GM18867 (cell line): ENCODE measurements at regions not wholly inside any gene's neighbourhood (a gene's known extent, or its start where the extent isn't known, plus 50 kb on each side); places are given as distances from the start of the nearest gene placed in this dataset.

Experiments used
- ATAC-seq: cut with Tn5 transposase; IDR thresholded peaks from one replicate; pipeline ENCODE4 v1.9.1; 2021; ENCODE audit warnings: mild to moderate bottlenecking, moderate library complexity; ENCODE audit not compliant: unreplicated experiment

DNA sequence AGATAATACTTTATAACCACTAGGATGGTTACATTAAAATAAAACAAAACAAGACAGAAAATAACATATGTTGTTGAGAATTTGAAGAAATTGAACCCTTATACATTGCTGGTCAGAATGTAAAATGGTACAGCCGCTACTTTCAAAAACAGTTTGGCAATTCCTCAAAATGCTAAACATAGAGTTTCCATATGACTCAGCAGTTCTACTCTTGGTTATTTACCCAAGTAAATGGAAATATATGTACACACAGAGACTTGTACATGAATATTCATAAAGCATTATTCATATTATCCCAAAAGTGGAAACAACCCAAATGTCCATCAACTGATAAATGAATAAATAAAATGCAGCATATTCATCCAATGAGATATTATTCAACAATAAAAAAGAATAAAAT is 92.5 kb upstream of the LRATD1 start:
- no peak for ATAC-seq

DNA sequence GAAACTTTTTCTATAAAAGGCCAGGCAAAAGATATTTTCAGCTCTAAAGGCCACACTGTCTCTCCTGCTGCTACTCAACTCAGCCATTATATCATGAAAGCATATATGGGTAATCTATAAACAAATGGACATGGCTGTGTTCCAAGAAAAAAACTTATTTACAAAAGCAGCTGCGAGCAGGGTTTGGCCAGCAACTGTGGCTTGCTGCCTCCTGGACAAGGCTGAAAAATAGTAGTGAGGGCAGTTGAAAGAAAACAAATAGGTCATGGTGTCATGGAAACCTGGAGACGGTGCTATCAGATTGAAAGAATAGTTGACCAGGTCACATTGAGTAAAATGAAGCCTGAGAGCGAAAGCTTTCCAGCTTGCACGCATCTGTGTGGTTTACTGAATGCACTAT is 89.2 kb upstream of the LRATD1 start:
- no peak for ATAC-seq

DNA sequence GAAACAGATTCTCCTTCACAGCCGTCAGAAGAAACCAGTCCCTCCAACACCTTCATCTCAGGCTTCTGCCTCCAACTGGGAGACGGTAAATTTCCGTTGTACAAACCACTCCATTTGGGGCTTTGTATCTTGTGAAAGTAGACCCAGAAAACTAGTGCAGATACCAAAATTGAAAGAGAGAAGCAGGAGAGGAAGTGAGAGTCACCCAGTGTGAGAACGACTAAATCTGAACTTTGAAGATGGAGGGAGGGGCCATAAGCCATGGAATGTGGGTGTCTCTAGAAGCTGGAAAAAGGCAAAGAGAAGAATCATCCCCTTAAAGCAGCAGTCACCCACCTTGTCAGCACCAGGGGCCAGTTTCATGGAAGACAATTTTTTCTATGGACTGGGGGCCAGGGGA is 88.3 kb upstream of the LRATD1 start:
- ATAC-seq, result no peak

DNA sequence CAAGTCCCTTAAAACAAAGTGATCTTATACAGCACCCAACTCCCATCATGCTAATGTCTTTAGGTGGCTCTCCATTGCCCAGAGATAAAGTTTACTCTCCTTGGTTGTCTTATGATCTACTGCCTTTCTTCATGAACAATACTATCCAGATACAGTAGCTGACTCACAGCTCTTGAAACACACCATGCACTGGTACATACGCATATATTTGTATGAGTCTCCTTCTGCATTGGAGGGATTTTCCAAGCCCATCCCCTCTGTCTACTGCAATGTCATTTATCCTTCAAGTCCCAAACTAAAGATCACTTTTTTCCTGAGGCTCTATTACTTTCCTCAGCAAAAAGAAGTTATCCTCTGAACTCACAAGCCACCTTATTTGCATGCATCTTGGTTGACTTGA is 84.7 kb upstream of the LRATD1 start:
- ATAC-seq, result no peak

DNA sequence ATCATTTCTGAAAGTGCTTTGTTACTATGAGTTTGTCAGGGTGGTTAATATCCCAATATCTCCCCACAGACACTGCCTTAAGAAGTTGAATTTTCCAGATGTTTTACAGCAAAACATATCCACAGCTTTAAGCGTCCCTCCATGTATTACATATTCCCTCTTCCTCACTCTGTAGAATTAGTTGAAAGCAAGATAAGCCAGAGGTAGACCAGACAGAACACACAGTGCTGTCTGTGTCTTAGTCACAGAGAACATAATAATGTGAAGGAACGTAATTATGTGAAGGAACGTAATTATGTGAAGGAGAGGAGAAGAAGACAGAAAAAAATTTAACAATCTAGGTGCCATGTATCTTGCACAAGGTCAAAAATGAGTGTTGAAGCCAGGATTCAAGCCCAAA is 81.9 kb upstream of the LRATD1 start:
- ATAC-seq, result no peak

DNA sequence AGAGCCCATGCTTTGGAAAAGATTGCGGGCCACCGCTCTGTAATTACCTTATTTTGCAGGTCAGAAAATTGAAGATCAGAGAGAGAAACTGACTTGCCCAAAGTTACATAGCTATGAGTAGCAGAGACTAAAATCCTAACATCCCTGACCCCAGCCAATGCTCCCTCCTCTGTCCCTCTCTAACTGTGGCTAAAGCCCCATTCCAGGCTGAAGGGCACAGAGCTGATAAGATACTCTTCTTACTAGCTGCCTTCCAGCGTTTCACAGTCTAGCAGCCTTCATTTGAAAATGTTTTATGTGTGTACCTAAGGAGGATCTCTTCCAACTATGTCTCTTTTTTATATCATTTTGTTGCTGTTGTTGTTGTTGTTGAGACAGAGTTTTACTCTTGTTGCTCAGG is 81.4 kb upstream of the LRATD1 start:
- ATAC-seq, result no peak

DNA sequence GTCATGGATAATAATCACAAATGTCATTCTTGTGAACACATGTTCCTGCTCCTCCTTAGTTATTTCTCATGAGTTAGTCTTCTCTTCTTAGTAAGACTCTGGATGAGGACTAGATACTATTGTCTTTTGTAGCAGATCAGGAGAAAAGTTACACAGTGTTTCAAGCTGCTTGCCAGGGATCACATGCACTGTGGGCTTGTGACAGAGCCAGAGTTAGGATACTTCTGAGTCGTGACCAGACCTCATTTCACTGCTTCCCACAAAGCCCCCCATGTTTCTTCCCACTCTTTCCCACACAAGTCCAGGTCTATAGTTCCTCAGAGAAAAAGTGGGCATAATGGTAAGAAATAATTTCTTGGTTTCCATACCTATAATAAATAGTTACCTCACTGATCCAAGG is 80.2 kb upstream of the LRATD1 start:
- ATAC-seq, result no peak

DNA sequence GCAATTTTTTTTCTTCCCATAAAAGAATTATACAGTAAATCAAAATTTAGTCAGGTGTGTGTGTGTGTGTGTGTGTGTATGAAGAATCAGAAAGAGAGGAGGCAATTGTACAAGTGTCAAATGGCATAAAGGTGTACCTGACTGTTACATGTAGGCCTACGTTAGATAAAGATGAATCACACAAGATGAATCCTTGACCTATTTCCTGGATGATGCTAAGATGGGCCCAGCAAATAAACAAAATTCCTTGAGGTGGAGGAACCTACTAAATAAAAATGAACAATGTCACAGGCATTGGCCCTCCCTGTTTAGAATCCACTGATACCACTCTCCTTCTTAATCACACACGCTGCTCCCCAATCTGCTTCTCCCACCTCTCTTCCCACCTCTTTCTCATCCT is 79.7 kb upstream of the LRATD1 start:
- ATAC-seq, result no peak

DNA sequence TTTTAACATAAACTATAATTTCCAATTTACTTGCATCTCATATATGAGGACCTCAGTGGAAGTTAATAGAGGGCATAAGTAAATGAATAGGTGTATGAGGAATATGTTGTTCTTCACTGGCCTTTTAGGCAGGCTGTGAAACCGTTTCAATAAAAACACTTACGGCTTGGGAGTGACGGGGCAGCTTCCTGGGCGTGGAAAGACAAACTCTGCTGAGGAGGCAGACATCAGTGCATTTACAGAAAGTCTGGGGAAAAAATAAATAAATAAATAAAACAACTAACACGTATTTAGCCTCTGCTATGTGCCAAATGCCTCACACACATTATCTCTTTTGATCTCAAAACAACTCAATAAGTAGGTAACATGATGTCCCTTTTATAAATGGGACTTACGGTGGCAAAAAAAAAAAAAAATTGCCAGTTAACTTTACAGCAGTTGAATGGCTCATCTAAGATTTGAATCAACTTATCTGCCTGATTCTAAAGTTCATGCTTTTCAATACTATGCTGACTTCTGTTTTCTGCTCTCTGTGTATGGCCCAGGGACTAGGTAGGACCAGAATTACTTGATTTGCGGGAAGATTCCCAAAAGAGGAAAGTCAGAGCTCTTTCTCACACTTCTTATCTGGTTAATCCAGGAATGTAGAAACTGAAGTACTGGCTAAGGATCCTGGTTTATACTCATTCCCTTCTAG is 77.5 kb upstream of the LRATD1 start:
- no peak for ATAC-seq

DNA sequence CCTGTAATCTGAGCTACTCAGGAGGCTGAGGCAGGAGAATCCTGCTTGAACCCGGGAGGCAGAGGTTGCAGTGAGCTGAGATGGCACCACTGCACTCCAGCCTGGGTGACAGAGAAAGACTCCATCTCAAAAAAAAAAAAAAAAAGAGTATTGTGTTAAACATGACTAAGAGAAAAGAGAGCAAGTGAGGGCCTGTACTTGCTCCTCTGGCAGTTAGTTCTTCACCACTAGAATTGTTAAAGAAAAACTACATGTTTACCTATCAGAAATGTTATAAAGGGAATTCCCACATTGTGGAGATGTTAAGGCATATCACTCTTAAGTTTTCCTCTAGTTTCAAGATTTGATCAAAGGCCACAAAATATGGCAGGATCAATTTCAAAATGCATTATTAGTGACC is 75.4 kb upstream of the LRATD1 start:
- no peak for ATAC-seq

DNA sequence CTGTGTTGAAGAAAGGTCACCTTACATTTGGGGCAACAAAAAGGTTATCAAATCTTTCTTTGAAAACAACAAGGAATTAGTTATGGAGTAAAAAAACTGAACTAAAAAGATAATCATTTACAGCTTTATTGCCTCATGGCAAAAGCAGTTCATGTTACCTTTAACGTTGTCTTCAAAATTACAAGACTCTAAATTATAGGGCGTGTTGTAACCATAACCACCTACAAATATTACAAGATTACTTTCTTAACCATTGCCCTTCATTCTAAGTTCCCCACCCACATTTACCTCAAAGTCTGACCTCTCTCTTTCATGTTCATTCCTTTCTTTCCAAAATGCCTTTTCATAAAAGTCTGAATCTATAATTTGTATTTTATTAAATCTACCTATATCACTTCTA is 74.6 kb upstream of the LRATD1 start:
- ATAC-seq, result no peak

DNA sequence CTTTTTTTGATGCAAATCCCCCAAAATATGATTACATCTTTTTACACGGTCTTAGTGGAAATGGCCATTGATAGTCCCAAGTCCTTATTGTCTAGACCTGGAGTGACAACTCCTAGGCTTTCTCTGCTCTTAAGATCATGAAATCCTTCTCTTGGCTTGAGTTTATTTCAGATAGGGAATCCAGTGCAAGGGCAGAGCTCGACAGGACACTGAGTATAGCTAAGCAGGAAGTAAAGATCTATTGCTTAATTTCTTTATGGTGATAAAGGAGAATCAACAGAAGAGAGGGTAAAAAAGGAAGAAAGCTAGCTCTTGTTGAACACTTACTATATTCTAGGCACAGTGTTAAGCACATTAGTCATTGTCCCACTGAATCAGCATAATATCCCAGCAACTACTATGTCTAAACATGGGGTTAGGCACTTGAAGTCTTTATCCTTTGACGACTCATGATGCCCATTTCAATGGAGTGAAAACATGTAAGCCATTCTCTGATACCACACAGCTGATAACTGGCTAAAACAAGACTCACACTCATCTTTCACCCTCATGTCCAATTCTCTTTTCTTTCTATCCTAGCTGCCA is 74.1 kb upstream of the LRATD1 start:
- no peak for ATAC-seq

DNA sequence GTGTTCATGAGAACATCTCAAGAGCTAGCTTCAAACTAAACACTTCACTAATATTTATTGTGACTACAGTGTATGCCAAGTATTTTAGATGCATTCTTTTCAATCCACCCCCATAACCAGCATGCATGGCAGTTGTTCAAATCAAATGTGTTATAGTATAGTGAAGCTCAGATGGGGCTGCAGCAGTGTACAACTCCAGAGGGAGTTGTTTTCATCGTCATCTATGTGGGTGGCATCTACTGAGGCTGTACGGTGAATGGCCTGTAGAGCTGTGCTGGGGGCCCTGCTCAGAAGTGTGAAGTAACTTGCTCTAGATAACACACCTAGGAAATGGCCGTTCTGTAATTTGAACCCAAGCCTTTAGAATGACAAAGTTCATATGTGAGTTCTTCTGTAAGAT is 71.8 kb upstream of the LRATD1 start:
- ATAC-seq, result no peak

DNA sequence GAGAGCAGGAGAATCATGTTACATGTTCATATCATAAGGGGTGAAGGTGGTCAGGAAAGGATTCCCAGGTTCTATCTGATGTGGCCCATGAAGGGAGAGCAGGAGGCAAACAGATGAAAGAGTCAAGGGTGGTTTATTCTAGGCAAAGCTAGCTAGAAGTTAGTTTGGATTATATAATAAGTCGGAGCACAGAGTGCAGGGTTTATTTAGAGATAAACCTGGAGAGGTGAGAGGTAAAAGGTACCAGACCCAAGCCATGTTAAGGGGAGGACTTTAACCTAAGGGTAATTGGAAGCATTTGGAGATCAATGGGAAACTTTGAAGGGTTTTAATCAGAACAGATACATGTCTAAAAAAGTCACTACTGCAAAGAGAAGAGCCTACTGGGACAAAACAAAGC is 69.2 kb upstream of the LRATD1 start:
- ATAC-seq, result no peak

DNA sequence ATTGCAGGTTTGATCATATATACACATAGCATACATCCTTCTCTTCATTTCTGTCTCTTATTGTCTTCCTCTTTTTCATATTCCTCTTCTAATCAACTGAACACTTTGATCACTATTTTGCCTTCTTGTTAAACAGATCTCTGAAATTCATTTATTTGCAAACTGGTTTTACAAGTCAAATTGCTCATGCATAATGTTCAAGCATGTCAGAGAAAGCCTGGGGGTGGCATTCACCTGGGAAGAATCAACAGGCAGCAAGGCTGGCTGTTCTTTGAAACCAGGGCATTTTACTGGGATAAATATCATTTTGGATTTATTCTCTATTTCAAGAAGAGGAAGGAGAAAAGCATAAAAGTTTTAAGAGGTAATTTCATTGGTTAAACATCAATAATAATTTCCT is 66.9 kb upstream of the LRATD1 start:
- no peak for ATAC-seq

DNA sequence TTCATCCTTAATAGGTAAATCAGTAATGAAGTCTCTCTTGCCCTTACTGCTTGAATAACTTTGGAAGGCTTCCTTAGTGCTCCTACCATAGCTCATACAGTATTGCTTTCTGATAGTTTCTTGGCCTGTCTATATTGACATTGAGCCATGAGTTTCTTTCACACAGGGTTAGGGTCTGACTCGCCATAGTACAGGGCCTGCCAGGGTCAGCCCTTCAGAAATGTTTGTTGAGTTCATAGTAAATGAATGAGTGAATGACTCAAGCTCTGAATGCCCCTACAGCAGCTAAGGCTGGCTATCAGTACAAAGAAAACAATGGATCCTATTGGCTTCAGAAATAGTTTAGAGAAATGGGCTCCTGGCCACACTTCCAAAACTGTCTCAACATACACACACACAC is 65.0 kb upstream of the LRATD1 start:
- ATAC-seq, result no peak

DNA sequence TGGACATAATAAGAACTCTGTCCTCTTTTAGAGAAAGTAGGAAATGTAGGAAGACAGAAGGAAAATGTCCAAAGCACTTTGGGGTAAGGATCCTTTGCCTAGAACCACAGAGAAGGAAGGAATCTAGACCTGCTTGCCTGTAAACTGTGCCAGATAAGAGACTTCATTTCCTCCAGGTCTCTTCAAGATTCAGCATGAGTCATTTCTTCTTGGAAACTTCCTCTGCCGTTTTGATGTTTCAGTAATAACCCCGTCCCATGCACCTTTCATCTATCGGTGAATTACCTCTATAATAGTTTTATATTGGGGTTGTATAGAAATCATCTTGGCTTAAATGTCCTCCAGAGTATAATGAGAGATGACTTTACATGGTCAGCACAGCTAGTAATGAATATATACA is 63.2 kb upstream of the LRATD1 start:
- no peak for ATAC-seq

DNA sequence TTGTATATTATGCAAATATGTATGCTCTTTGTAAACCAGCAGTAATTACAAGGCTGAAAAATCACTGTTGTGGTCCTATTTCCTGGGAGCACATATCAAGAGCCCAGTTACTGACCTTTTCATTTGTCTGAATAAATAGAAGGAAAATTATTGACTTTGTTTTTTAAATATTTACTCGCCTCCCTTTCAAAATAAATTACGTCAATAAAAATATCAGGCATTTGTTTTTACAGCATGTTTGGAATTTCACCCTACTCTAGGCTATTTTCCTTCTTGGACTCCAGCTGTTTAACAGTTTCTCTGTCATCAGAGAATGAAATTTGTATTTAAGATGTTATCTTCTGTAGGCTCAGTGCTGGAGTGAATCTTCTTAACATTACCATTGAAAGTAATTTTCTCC is 59.9 kb upstream of the LRATD1 start:
- no peak for ATAC-seq

DNA sequence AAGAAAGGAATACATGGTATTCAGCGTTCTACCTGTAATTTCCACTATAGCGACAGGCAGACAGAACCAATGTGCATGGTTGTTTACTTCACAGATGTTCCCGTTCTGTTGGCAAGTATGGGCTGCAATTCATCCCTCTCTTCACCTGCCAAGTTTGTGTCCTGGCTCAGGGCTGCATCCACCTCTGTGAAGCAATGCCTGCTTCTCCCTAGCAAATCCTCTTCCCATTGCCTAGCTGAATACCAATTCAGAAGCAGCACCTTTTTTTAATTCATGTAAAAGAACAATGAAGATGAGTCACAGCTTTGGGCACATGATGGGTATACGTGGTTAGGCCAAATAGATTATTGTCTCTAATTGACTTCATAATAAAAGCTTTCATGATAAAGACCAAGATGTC is 54.7 kb upstream of the LRATD1 start:
- ATAC-seq, result no peak
